ENCODE measurements at regions not wholly inside any gene's neighbourhood (a gene's known extent, or its start where the extent isn't known, plus 50 kb on each side); places are given as distances from the start of the nearest gene placed in this dataset.
"Not testable (repeated sequence)": the region's sequence is repeated elsewhere in the genome, so short reads cannot be mapped to it uniquely, and the experiment has no call there.

DNA sequence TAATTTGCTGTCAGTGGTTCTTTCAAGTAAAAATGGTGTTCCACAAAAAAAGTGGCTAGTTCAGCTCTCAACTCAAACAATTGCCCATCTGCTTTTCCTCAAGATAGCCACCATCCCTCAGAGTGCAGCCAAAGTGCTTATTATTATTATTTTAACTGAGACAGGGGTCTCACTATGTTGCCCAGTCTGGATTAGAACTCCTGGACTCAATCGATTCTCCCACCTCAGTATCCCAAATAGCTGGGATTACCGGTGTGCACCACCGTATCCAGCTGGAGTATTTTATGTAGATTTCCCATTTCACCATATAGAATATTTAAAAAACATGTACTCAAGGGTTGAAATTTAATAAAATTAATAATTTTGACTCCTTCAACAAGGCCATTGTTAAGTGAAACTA lies 62.1 kb upstream of the USP9X start:
- ATAC-seq (no peak), DNase-seq (no peak)
- intact Hi-C loops (cut with DNase I), result no loop called here

DNA sequence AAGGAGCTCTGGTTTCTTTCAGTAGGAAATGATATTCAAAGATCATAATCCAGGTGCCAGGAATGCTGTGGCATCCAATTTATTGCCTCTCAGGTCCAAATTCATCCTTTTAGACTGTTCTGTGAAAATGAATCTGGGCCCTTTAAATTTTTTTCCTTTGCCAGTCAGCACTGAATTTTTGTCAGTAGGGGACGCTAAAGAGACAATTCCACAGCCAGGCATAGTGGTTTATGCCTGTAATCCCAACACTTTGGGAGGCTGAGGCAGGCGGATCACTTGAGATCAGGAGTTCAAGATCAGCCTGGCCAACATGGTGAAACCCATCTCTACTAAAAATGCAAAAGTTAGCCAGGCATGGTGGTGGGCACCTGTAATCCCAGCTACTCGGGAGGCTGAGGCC lies 60.9 kb upstream of the USP9X start:
- intact Hi-C loops (cut with DNase I); DNase-seq; ATAC-seq: not testable (repeated sequence)

DNA sequence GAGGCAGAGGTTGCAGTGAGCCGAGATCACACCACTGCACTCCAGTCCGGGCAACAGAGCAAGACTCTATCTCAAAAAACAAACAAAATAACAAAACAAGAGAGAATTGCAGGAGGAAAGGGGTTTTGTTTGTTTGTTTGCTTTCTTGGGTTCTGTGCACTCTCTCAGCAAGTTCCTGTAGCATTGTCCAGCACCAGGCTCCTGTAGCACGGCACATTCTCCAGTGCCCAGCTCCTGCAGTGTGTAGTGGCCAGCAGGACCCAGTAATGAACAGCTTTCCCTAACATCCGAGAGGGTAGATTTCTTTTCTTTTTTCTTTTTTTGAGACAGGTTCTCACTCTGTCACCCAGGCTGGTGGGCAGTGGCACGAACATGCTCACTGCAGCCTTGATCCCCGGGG lies 60.5 kb upstream of the USP9X start:
- ATAC-seq, result no peak
- no peak for DNase-seq
- intact Hi-C loops (cut with DNase I), result no loop called here

DNA sequence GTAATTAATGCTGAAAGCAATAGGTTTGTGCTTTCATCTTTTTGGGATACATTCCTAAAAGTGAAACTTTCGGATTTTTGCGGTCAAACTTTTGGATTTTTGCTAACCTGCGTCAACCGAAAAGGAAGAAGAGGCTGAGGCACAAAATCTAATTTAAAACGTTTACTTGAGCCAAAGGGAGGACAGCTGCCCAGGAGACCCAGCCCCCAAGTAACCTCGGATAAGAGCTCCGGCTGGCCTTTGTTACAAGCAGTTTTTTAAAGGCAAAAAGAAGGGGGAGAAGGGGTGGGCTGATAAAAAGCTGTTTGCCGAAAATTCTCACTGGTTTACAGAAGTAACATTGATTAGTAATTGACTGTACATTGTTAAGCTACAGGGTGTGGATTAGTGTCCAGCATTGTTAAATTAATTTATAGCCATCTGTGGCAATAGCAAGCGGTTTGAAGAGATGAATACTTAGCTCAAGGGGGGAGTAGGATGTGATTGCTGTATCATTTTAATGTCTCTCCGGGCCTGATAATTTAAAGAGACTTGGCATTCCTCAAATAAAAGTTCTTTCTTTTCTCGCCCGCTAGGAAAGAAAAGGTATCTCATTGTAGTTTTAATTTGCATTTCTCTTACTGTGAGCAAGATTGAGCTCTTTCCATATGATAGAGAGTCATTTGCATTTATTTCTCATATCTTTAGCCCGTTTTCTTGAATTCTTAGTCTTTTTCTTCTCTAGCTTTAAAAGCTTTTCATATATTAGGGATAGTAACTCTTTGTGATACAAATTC lies 59.1 kb upstream of the USP9X start:
- ATAC-seq (no peak), DNase-seq (no peak)
- intact Hi-C loops (cut with DNase I), result no loop called here

DNA sequence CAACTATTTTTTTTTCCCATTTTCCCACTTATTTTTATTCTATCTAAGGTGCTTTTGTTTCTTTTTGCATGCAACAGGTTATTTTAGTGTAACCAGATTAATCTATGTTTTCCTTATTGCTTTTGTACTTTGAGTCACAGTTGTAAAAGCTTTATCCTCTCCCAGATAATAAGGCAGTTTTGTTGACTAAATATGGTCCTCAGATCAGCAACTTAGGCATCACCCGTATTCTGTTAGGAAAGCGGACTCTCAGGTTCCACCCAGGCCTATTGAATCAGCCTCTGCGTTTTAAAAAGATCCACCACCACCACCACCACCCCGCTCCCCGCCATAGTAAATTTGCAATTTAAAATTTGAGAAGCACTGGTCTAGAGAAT lies 58.6 kb upstream of the USP9X start:
- intact Hi-C loops (cut with DNase I), result no loop called here
- ATAC-seq (no peak), DNase-seq (no peak)

DNA sequence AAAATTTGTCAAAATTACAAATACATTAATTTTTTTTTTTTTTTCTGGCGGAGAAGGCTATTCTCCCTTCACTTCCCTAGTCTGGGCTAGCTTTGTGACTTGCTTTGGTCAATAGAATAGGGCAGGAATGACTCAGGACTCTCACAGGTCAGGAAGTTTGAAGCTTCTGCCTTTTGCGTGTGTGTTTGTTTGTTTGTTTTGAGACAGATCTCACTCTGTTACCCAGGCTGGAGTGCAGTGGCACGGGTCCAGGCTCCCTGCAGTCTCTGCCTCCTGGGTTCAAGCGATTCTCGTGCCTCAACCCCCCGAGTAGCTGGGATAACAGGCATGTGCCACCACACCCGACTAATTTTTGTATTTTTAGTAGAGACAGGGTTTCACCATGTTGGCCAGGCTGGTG lies 55.9 kb upstream of the USP9X start:
- no peak for ATAC-seq
- DNase-seq, result no peak
- intact Hi-C loops (cut with DNase I), result no loop called here

DNA sequence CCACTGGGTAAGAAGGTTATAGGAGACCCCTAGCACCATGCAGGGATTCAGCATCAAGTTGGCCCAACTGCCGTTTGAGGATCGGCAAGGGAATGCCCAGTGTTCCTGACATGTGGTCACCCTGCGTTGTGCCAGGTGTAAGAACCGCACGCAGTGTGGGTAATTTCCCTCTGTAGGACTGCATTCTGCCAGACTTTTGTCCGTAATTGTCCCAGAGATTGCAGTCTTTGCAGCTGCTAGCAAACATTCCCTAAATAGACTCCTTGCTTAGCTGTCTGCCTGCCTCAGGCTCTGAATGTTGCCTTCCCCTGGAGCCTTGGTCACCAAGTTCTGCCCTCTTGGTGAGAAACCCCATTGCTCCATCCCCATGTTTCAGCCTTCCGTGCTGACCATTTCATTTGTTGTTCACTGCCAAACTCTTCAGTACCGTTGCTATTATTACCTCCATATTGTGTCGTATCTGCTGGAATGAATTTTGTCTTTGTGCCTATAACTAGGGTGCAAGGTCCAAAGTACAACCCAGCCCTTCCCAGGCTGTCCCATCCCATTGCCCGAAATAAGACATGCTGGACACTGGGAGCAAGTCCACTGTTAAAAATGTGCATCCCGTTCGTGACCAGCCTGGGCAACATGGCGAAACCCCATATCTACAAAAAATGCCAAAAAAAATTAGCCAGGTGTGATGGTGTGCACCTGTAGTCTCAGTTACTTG lies 53.8 kb upstream of the USP9X start:
- DNase-seq, result no peak
- ATAC-seq, result no peak
- intact Hi-C loops (cut with DNase I), result no loop called here

DNA sequence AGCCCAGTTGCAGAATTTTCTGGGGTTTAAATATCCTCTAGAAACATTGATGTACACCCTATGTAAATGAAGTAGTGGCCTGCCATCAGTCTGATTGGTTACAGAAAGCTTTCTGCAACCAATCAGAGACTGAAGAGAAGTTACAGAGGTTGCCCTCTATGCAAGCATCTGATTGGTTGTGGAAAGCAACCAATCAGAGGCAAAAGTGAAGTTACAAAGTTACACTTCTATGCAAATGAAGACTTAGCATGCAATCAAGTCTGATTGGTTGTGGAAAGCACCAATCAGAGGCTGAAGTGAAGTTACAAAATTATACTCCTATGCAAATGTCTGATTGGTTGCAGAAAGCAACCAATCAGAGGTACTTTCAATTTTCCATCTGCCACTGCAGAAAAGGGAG lies 51.9 kb upstream of the USP9X start:
- intact Hi-C loops (cut with DNase I), result no loop called here

DNA sequence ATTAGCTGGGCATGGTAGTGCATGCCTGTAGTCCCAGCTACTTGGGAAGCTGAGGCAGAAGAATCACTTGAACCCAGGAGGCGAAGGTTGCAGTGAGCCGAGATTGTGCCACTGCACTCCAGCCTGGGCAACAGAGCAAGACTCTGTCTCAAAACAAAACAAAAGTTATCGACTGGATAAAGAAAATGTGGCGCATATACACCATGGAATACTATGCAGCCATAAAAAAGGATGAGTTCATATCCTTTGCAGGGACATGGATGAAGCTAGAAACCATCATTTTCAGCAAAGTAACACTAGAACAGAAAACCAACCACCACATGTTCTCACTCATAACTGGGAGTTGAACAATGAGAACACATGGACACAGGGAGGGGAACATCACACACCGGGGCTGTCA lies 50.3 kb upstream of the USP9X start:
- ATAC-seq; DNase-seq; intact Hi-C loops (cut with DNase I): not testable (repeated sequence)

More for the DNA sequence above, 51.9 kb upstream of the USP9X start:
- DNase-seq (no peak), ATAC-seq (no peak)
